H1 (cell line): ENCODE measurements at regions not wholly inside any gene's neighbourhood (a gene's known extent, or its start where the extent isn't known, plus 50 kb on each side); places are given as distances from the start of the nearest gene placed in this dataset.

ENCODE experiments used
- EGR1 ChIP-seq: IDR thresholded peaks from 2 replicates; pipeline ENCODE4 v1.6.1; 2011; ENCODE audit warnings: low read depth, low read length, borderline replicate concordance
- HDAC6 ChIP-seq: IDR thresholded peaks from one replicate; pipeline ENCODE4 v1.7.1; 2012; ENCODE audit warnings: low read depth, mild to moderate bottlenecking, inconsistent platforms, low read length, moderate library complexity
- POLR2A ChIP-seq, 2 experiments: IDR thresholded peaks; 1 replicate in 1 of 2; 2 replicates in 1 of 2; pipeline ENCODE4 v1.6.1; 2011; ENCODE audit warnings: low read depth in 2 of 2, low read length in 2 of 2, mild to moderate bottlenecking in 2 of 2; ENCODE audit errors: control extremely low read depth in 1 of 2
- RNF2 ChIP-seq: fragments of 200-900, 300-1000 bp; sonication (generic); IDR thresholded peaks from 2 replicates; pipeline ENCODE4 v1.7.1; 2016; ENCODE audit warnings: borderline replicate concordance, low read depth, mild to moderate bottlenecking, antibody characterized with exemption, low read length; ENCODE audit not compliant: poor library complexity, severe bottlenecking; ENCODE audit errors: missing control alignments
- SIX5 ChIP-seq: IDR thresholded peaks from 2 replicates; pipeline ENCODE4 v1.6.1; 2011; ENCODE audit warnings: mild to moderate bottlenecking, low read depth, low read length
- SP4 ChIP-seq: IDR thresholded peaks from 2 replicates; pipeline ENCODE4 v1.6.1; 2012; ENCODE audit warnings: low read length, inconsistent platforms
- TBP ChIP-seq: IDR thresholded peaks from 2 replicates; pipeline ENCODE4 v1.6.1; 2011; ENCODE audit warnings: low read depth, low read length, improper control_type of control experiment
- YY1 ChIP-seq: IDR thresholded peaks from 2 replicates; pipeline ENCODE4 v1.6.1; 2011; ENCODE audit warnings: low read depth, mild to moderate bottlenecking, low read length

GRCh38 chr22:48237466-48238283, 1475.2 kb downstream of the TBC1D22A start (continued):
- no peak for TF ChIP-seq POLR2A (IDR thresholded peaks at IDR 0.05; ENCODE audit: control extremely low read depth in 1 of 2, low read depth in 2 of 2, low read length in 2 of 2)
- no peak for TF ChIP-seq SP4
- TF ChIP-seq HDAC6, result no peak
- no peak for TF ChIP-seq RNF2
- TF ChIP-seq TBP, result no peak
- TF ChIP-seq EGR1, result no peak
- TF ChIP-seq YY1, result no peak
- TF ChIP-seq SIX5, result no peak
